ENCODE measurements at regions not wholly inside any gene's neighbourhood (a gene's known extent, or its start where the extent isn't known, plus 50 kb on each side); places are given as distances from the start of the nearest gene placed in this dataset.

DNA sequence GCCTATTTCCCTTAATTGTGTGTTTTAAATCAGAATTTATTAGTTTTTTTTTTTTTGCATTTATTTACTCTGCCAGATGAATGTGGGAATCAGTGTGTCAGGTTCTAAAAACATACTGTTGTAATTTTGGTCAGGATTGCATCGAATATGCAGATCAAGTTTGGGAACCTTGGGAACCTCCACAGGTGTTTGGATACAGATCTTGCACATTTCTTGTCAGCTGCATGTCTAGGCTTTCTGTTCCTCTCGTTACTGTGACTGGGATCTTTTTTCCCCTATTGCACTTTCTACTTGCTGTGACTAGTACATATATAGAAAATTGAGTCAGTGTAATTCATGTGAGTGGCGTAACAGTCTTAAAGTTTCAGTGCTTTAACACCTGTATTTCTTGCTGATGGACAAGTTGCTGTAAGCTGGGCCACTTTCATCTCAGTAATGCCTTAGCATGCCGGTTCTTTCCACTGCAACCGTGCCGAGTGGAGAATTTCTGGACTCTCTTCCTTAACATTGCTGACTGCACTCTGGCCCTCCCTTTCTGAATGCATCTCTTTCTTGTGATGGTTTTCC lies 112.5 kb downstream of the TENT4A start:
- H3K4me3 ChIP-seq (ENCODE audit: low read depth, low read length): no peak overlapping the region
- TF ChIP-seq, protein P1, sequence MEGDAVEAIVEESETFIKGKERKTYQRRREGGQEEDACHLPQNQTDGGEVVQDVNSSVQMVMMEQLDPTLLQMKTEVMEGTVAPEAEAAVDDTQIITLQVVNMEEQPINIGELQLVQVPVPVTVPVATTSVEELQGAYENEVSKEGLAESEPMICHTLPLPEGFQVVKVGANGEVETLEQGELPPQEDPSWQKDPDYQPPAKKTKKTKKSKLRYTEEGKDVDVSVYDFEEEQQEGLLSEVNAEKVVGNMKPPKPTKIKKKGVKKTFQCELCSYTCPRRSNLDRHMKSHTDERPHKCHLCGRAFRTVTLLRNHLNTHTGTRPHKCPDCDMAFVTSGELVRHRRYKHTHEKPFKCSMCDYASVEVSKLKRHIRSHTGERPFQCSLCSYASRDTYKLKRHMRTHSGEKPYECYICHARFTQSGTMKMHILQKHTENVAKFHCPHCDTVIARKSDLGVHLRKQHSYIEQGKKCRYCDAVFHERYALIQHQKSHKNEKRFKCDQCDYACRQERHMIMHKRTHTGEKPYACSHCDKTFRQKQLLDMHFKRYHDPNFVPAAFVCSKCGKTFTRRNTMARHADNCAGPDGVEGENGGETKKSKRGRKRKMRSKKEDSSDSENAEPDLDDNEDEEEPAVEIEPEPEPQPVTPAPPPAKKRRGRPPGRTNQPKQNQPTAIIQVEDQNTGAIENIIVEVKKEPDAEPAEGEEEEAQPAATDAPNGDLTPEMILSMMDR (IDR thresholded peaks at IDR 0.05; ENCODE audit: borderline replicate concordance, insufficient read depth, low read depth, low read length): no peak

DNA sequence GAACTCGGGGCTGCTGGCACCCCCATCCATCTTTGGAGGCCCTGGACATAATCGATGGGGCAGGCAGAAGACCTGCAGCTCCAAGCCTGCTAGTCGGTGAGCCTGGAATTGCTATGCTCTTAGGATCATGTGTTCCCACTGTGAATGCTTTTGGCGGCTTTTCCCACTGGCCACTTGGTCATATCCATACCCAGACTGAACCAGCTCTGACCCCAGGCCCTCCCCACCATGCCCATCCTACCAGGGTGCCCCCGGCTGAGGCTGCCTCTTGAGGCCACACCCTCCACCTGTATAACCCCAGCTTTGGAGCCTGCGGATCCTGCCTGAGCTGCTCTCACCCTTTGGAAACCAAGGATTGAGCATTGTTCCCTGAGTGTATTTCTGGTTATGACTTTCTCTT lies 113.5 kb downstream of the TENT4A start:
- no peak overlapping the region for H3K4me3 ChIP-seq (ENCODE audit: low read depth, low read length)
- TF ChIP-seq, protein P1 (IDR thresholded peaks at IDR 0.05; ENCODE audit: borderline replicate concordance, insufficient read depth, low read depth, low read length): no peak

GRCh38 chr5:6827526-6828219 lies 114.4 kb downstream of the TENT4A start:
- no peak overlapping the region for H3K4me3 ChIP-seq (ENCODE audit: low read depth, low read length)
- TF ChIP-seq, protein P1 (IDR thresholded peaks at IDR 0.05; ENCODE audit: borderline replicate concordance, insufficient read depth, low read depth, low read length): no peak

- H3K4me3 ChIP-seq (ENCODE audit: low read depth, low read length): no peak overlapping the region
- TF ChIP-seq, protein P1 (IDR thresholded peaks at IDR 0.05; ENCODE audit: borderline replicate concordance, insufficient read depth, low read depth, low read length): no peak
Measured at GRCh38 chr5:6829150-6829784, 116.0 kb downstream of the TENT4A start.

DNA sequence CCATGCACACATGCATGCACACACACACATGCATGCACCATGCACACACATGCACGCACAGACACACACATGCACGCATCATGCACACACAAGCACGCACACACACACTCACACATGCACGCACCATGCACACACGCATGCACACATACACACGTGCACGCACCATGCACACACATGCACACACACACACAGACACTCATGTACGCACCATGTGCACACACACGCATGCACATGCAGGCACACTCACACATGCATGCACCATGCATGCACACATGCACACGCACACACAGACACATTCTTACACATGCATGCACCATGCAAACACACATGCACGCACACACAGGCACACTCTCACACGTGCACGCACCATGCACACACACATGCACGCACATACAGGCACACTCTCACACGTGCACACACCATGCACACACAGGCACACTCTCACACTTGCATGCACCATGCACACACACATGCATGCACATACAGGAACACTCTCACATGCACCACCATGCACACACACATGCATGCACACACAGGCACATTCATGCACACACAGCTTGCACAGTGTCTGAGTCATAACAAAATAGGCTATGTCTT lies 117.5 kb downstream of the TENT4A start:
- TF ChIP-seq, protein P1 (IDR thresholded peaks at IDR 0.05; ENCODE audit: borderline replicate concordance, insufficient read depth, low read depth, low read length): no peak
- H3K4me3 ChIP-seq (ENCODE audit: low read depth, low read length): no peak overlapping the region

DNA sequence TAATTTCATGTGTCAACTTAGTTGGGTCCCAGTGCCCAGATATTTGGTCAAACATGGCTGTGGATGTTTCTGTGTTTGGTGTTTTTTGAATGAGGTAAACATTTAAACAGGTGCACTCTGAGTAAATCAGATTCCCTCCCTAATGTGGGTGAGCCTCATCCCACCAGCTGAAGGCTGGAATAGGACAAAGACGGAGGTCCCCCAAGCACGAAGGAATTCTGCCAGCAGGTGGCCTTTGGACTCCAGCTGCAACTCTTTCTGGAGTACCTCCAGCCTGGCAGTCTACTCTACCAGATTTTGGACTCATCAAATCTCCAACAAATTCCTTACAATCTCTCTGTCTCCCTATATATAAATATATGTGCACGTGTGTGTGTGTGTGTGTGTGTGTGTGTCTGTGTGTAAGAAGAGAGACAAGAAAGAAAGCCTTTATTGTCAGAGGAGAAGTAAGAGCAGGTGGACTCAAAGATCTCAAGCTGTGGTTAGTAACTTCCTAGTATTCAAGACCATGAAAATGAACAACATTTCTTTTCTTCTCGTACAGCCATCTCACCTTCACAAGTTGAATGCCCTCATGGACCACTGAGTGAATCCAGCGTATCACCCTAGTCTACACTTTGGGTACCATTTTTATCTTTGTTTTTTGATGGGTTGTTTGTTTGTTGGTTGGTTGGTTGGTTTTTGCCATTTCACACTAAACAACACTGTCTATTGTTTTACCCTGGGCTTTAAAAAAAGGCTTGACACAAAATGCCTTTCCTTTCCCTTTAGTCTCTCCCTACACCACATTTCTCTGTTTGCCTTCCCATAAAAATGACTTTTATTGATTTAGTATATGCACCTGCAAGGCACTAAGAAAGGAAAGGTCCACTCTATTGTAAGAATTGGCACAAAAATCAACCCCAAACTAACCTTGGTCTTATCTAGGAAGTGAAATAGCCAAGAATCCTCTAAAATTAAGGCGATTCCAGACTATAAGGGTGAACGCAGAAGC lies 118.7 kb downstream of the TENT4A start:
- no peak overlapping the region for H3K4me3 ChIP-seq (ENCODE audit: low read depth, low read length)
- TF ChIP-seq, protein P1 (IDR thresholded peaks at IDR 0.05; ENCODE audit: borderline replicate concordance, insufficient read depth, low read depth, low read length): no peak
